NCI-H146 treated with DMSO at 0.1 percent for 48 hours (cell line): ENCODE measurements at regions not wholly inside any gene's neighbourhood (a gene's known extent, or its start where the extent isn't known, plus 50 kb on each side); places are given as distances from the start of the nearest gene placed in this dataset.

Experiments
- DNase-seq: peaks from one replicate; lab custom pipeline; 2025; ENCODE audit not compliant: unreplicated experiment; lab: John Stamatoyannopoulos, UW

- no peak for DNase-seq
These were observed 441.4 kb downstream of the SH3GL2 start for GRCh38 chr9:18020121-18020745.

GRCh38 chr9:18022642-18023041, 443.8 kb downstream of the SH3GL2 start:
- DNase-seq: no peak

GRCh38 chr9:18023332-18023731, 444.5 kb downstream of the SH3GL2 start:
- DNase-seq: no peak

GRCh38 chr9:18032636-18033035, 441.3 kb upstream of the ADAMTSL1 start:
- no peak for DNase-seq

- DNase-seq: no peak
These were observed 437.3 kb upstream of the ADAMTSL1 start for GRCh38 chr9:18036422-18037187.

- no peak for DNase-seq
These were observed 436.0 kb upstream of the ADAMTSL1 start for GRCh38 chr9:18037981-18038380.

GRCh38 chr9:18040327-18040726, 433.6 kb upstream of the ADAMTSL1 start:
- no peak for DNase-seq

GRCh38 chr9:18043978-18044377, 430.0 kb upstream of the ADAMTSL1 start:
- DNase-seq: no peak

GRCh38 chr9:18045326-18045725, 428.6 kb upstream of the ADAMTSL1 start:
- DNase-seq: no peak

- no peak for DNase-seq
These were observed 427.9 kb upstream of the ADAMTSL1 start for GRCh38 chr9:18046068-18046467.

GRCh38 chr9:18051638-18052037, 422.3 kb upstream of the ADAMTSL1 start:
- DNase-seq: no peak

GRCh38 chr9:18052060-18052459, 421.9 kb upstream of the ADAMTSL1 start:
- DNase-seq: no peak

- no peak for DNase-seq
These were observed 417.5 kb upstream of the ADAMTSL1 start for GRCh38 chr9:18056269-18056992.

- DNase-seq: no peak
These were observed 417.0 kb upstream of the ADAMTSL1 start for GRCh38 chr9:18056993-18057369.

GRCh38 chr9:18058564-18059442, 415.1 kb upstream of the ADAMTSL1 start:
- DNase-seq: no peak

GRCh38 chr9:18059447-18059846, 414.5 kb upstream of the ADAMTSL1 start:
- no peak for DNase-seq

- no peak for DNase-seq
These were observed 413.6 kb upstream of the ADAMTSL1 start for GRCh38 chr9:18060269-18060934.

- no peak for DNase-seq
These were observed 412.6 kb upstream of the ADAMTSL1 start for GRCh38 chr9:18061332-18061731.

- no peak for DNase-seq
These were observed 412.1 kb upstream of the ADAMTSL1 start for GRCh38 chr9:18061856-18062255.

GRCh38 chr9:18063856-18064390, 410.0 kb upstream of the ADAMTSL1 start:
- DNase-seq: no peak
